ENCODE measurements at regions not wholly inside any gene's neighbourhood (a gene's known extent, or its start where the extent isn't known, plus 50 kb on each side); places are given as distances from the start of the nearest gene placed in this dataset.

DNA sequence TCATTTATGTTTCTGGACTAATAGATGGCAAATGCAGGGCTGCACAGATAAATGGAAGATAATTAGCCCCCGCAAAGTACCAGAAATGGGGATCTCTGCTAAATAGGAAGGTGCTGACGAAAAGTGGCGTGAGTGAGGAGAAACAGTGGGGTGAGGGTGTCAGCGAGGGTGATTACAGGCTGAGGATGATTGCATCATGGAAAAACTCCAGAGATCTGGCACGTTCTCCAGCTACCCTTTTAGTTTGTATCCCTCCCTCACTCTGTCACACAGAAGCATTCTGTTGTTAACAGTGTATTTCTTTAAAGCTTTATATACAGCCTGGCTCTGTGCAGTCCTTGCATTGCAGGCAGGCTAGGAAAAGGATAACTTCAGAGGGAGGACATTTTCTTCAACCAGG lies 309.6 kb upstream of the DDX53 start:
- TF ChIP-seq, protein P1, sequence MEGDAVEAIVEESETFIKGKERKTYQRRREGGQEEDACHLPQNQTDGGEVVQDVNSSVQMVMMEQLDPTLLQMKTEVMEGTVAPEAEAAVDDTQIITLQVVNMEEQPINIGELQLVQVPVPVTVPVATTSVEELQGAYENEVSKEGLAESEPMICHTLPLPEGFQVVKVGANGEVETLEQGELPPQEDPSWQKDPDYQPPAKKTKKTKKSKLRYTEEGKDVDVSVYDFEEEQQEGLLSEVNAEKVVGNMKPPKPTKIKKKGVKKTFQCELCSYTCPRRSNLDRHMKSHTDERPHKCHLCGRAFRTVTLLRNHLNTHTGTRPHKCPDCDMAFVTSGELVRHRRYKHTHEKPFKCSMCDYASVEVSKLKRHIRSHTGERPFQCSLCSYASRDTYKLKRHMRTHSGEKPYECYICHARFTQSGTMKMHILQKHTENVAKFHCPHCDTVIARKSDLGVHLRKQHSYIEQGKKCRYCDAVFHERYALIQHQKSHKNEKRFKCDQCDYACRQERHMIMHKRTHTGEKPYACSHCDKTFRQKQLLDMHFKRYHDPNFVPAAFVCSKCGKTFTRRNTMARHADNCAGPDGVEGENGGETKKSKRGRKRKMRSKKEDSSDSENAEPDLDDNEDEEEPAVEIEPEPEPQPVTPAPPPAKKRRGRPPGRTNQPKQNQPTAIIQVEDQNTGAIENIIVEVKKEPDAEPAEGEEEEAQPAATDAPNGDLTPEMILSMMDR (IDR thresholded peaks at IDR 0.05), result no peak
- TF ChIP-seq POLR2A (IDR thresholded peaks at IDR 0.05), result no peak

Data from uterus (tissue), 2 donors.